GM18498 (cell line): ENCODE measurements at regions not wholly inside any gene's neighbourhood (a gene's known extent, or its start where the extent isn't known, plus 50 kb on each side); places are given as distances from the start of the nearest gene placed in this dataset.

ENCODE experiments used
- ATAC-seq: cut with Tn5 transposase; IDR thresholded peaks from one replicate; pipeline ENCODE4 v1.9.1; 2021; ENCODE audit warnings: mild to moderate bottlenecking, moderate library complexity; ENCODE audit not compliant: unreplicated experiment

- ATAC-seq: no peak
These were observed 230.2 kb downstream of the VRK1 start for GRCh38 chr14:97027256-97027999.

GRCh38 chr14:97028382-97028781 lies 231.2 kb downstream of the VRK1 start:
- ATAC-seq: no peak

- no peak for ATAC-seq
These were observed 232.6 kb downstream of the VRK1 start for GRCh38 chr14:97029800-97030199.

GRCh38 chr14:97031530-97031929 lies 234.3 kb downstream of the VRK1 start:
- ATAC-seq: no peak

GRCh38 chr14:97033556-97034081 lies 236.4 kb downstream of the VRK1 start:
- ATAC-seq: no peak

GRCh38 chr14:97036086-97036852 lies 239.1 kb downstream of the VRK1 start:
- no peak for ATAC-seq

- ATAC-seq: no peak
These were observed 242.7 kb downstream of the VRK1 start for GRCh38 chr14:97039717-97040363.

GRCh38 chr14:97046967-97047366 lies 249.8 kb downstream of the VRK1 start:
- no peak for ATAC-seq

GRCh38 chr14:97052001-97052400 lies 254.8 kb downstream of the VRK1 start:
- ATAC-seq: no peak

- ATAC-seq: no peak
These were observed 256.8 kb downstream of the VRK1 start for GRCh38 chr14:97053941-97054340.

- ATAC-seq: no peak
These were observed 258.2 kb downstream of the VRK1 start for GRCh38 chr14:97055355-97055754.

GRCh38 chr14:97056086-97056485 lies 258.9 kb downstream of the VRK1 start:
- no peak for ATAC-seq

- no peak for ATAC-seq
These were observed 260.3 kb downstream of the VRK1 start for GRCh38 chr14:97057238-97058073.

GRCh38 chr14:97058074-97058467 lies 260.9 kb downstream of the VRK1 start:
- ATAC-seq: no peak

GRCh38 chr14:97058589-97058988 lies 261.4 kb downstream of the VRK1 start:
- ATAC-seq: no peak

GRCh38 chr14:97061198-97061597 lies 264.0 kb downstream of the VRK1 start:
- no peak for ATAC-seq

GRCh38 chr14:97061714-97062113 lies 264.5 kb downstream of the VRK1 start:
- no peak for ATAC-seq

GRCh38 chr14:97065305-97066067 lies 268.3 kb downstream of the VRK1 start:
- no peak for ATAC-seq

- no peak for ATAC-seq
These were observed 269.1 kb downstream of the VRK1 start for GRCh38 chr14:97066068-97066899.
